ENCODE measurements at regions not wholly inside any gene's neighbourhood (a gene's known extent, or its start where the extent isn't known, plus 50 kb on each side); places are given as distances from the start of the nearest gene placed in this dataset.

DNA sequence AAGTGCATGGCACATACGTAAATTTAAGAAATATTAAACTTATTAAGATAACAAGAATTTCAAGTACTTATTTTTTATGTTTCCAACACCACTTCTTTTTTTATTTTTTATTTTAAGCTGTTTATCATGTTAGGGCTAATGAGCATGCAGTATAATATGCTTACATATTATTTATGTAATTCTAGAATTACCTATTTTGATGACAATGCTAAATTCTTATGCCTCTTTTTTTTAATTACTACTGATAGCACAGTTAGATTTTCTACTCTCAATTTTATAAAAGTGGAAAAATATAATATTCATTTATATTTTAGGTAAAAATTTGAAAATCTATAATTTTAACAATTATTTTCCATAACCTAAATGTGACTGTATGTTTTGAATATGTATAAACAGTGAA, 713.0 kb downstream of the MRPL39 start:
- TF ChIP-seq, protein P1, sequence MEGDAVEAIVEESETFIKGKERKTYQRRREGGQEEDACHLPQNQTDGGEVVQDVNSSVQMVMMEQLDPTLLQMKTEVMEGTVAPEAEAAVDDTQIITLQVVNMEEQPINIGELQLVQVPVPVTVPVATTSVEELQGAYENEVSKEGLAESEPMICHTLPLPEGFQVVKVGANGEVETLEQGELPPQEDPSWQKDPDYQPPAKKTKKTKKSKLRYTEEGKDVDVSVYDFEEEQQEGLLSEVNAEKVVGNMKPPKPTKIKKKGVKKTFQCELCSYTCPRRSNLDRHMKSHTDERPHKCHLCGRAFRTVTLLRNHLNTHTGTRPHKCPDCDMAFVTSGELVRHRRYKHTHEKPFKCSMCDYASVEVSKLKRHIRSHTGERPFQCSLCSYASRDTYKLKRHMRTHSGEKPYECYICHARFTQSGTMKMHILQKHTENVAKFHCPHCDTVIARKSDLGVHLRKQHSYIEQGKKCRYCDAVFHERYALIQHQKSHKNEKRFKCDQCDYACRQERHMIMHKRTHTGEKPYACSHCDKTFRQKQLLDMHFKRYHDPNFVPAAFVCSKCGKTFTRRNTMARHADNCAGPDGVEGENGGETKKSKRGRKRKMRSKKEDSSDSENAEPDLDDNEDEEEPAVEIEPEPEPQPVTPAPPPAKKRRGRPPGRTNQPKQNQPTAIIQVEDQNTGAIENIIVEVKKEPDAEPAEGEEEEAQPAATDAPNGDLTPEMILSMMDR (IDR thresholded peaks at IDR 0.05): no peak
- no peak for TF ChIP-seq EZH2 (IDR thresholded peaks at IDR 0.05; ENCODE audit: borderline replicate concordance, insufficient read depth, low read depth, low read length, poor library complexity, severe bottlenecking)
- Mint-ChIP-seq H3K4me1 (peaks cover 14% of the 10 kb centered on the region), H3K27ac (no peak overlapping the region), H3K27me3 (no peaks in the 10 kb centered on the region), H3K4me3 (no peak overlapping the region), H3K9me3 (ENCODE audit: insufficient read depth) (no peaks in the 10 kb centered on the region)
- H3K27ac ChIP-seq (ENCODE audit: low read length in 2 of 2): no peak overlapping the region
- H3K4me3 ChIP-seq (ENCODE audit: control extremely low read depth in 1 of 5, extremely low read depth in 1 of 5, insufficient read depth in 1 of 5, low read depth in 2 of 5, low read length in 4 of 5): no peak overlapping the region
- DNase-seq (no peak), ATAC-seq (ENCODE audit: low read depth) (no peak)
- no peak overlapping the region for H3K4me2 ChIP-seq (replicated peaks; ENCODE audit: low read depth, low read length, poor library complexity, severe bottlenecking)
- H3K4me1 ChIP-seq (ENCODE audit: control insufficient read depth in 2 of 2, insufficient read depth in 2 of 2, low read length in 2 of 2): peaks cover 6% of the 10 kb centered on the region in 2 donors
- no peaks in the 10 kb centered on the region for H3K79me2 ChIP-seq (ENCODE audit: control insufficient read depth, insufficient read depth, low read length)
- no peaks in the 10 kb centered on the region for H3K9me3 ChIP-seq (ENCODE audit: control extremely low read depth in 1 of 3, control insufficient read depth in 2 of 3, insufficient read depth in 1 of 3, low read length in 2 of 3)
- H3K9ac ChIP-seq (ENCODE audit: low read length): no peak overlapping the region
- intact Hi-C loops (cut with micrococcal nuclease): no loop called here
- H3K27me3 ChIP-seq (replicated peaks in 1 of 4; ENCODE audit: control extremely low read depth in 1 of 4, control insufficient read depth in 3 of 4, insufficient read depth in 4 of 4, low read length in 3 of 4): no peaks in the 10 kb centered on the region
- POLR2A ChIA-PET: no interaction called here
- no peaks in the 10 kb centered on the region for H3K36me3 ChIP-seq (replicated peaks in 1 of 2; ENCODE audit: control extremely low read depth in 1 of 2, control insufficient read depth in 1 of 2, extremely low read depth in 1 of 2, insufficient read depth in 2 of 2, low read length in 1 of 2)
- WGBS (ENCODE audit: insufficient coverage): no CpG with 5 or more reads among the region's 1 CpG
- CTCF ChIA-PET: interaction anchor here (3.4 to 3.7 kb wide), 2 partner anchors 418 to 490 kb away, joined by 31 to 38 read pairs; no protein-coding TSS in a partner anchor
- no peaks in the 10 kb centered on the region for H4K20me1 ChIP-seq (ENCODE audit: control insufficient read depth, insufficient read depth, low read length, poor library complexity, severe bottlenecking)
- H2AFZ ChIP-seq (ENCODE audit: insufficient read depth, low read depth, low read length, poor library complexity, severe bottlenecking): no peak overlapping the region

DNA sequence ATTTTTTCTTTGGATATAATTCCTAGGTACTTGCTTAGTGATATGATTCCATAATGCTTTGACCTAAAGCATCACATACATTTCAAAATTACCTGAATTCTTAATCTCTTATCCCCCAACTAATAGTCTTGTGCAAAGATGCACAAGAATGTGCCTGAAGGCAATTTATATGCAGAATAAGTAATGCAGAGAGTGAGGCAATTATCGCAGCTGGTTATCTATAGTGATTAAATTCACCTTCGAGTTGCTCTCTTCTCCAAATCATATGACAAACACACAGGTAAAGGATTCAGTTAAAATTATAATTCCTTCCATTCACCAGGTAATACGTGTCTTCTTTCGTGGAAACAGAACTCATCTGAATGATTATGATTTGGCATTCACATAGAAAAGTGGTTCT, 717.3 kb downstream of the MRPL39 start:
- H3K36me3 ChIP-seq (replicated peaks in 1 of 2; ENCODE audit: control extremely low read depth in 1 of 2, control insufficient read depth in 1 of 2, extremely low read depth in 1 of 2, insufficient read depth in 2 of 2, low read length in 1 of 2): no peaks in the 10 kb centered on the region
- DNase-seq (no peak), ATAC-seq (ENCODE audit: low read depth) (no peak)
- no peaks in the 10 kb centered on the region for H3K27me3 ChIP-seq (replicated peaks in 1 of 4; ENCODE audit: control extremely low read depth in 1 of 4, control insufficient read depth in 3 of 4, insufficient read depth in 4 of 4, low read length in 3 of 4)
- H3K4me3 ChIP-seq (ENCODE audit: control extremely low read depth in 1 of 5, extremely low read depth in 1 of 5, insufficient read depth in 1 of 5, low read depth in 2 of 5, low read length in 4 of 5): no peak overlapping the region
- no peak for TF ChIP-seq EZH2 (IDR thresholded peaks at IDR 0.05; ENCODE audit: borderline replicate concordance, insufficient read depth, low read depth, low read length, poor library complexity, severe bottlenecking)
- TF ChIP-seq, protein P1 (IDR thresholded peaks at IDR 0.05): no peak
- POLR2A ChIA-PET: no interaction called here
- Mint-ChIP-seq H3K4me1 (no peaks in the 10 kb centered on the region), H3K27ac (no peak overlapping the region), H3K9me3 (ENCODE audit: insufficient read depth) (peaks cover 1% of the 10 kb centered on the region), H3K27me3 (no peaks in the 10 kb centered on the region), H3K4me3 (no peak overlapping the region)
- intact Hi-C loops (cut with micrococcal nuclease): no loop called here
- peaks cover 0 to 4% (median 0%) of the 10 kb centered on the region in 3 donors for H3K9me3 ChIP-seq (ENCODE audit: control extremely low read depth in 1 of 3, control insufficient read depth in 2 of 3, insufficient read depth in 1 of 3, low read length in 2 of 3)
- CTCF ChIA-PET: no interaction called here
- H3K9ac ChIP-seq (ENCODE audit: low read length): no peak overlapping the region
- H3K27ac ChIP-seq (ENCODE audit: low read length in 2 of 2): no peak overlapping the region
- H4K20me1 ChIP-seq (ENCODE audit: control insufficient read depth, insufficient read depth, low read length, poor library complexity, severe bottlenecking): no peaks in the 10 kb centered on the region
- no peaks in the 10 kb centered on the region for H3K4me1 ChIP-seq (ENCODE audit: control insufficient read depth in 2 of 2, insufficient read depth in 2 of 2, low read length in 2 of 2)
- no peak overlapping the region for H2AFZ ChIP-seq (ENCODE audit: insufficient read depth, low read depth, low read length, poor library complexity, severe bottlenecking)
- H3K79me2 ChIP-seq (ENCODE audit: control insufficient read depth, insufficient read depth, low read length): no peaks in the 10 kb centered on the region
- no peak overlapping the region for H3K4me2 ChIP-seq (replicated peaks; ENCODE audit: low read depth, low read length, poor library complexity, severe bottlenecking)
- no CpG with 5 or more reads among the region's 4 CpGs for WGBS (ENCODE audit: insufficient coverage)

Measured in B cell (primary cell).